Gastrocnemius medialis (tissue), 4 donors: ENCODE measurements at regions not wholly inside any gene's neighbourhood (a gene's known extent, or its start where the extent isn't known, plus 50 kb on each side); places are given as distances from the start of the nearest gene placed in this dataset.

ENCODE experiments used
- ATAC-seq, 2 donors: fragments of 150-250 bp; one replicate each; pipeline ENCODE4 v1.9.1; 2016
- DNase-seq, 2 donors: peaks; one replicate each; pipeline ENCODE4 v3.0.0-alpha.2; 2019
- H3K27ac ChIP-seq, 4 donors: fragments of 200-600 bp; sonication (generic); 1 replicate in 1 of 4; 2 replicates in 3 of 4; pipeline ENCODE4 v1.5.1; 2016 to 2018; ENCODE audit warnings: mild to moderate bottlenecking in 2 of 4, moderate library complexity in 1 of 4
- H3K27me3 ChIP-seq, 3 donors: fragments of 200-600 bp; sonication (generic) in 2 of 3; 1 replicate in 1 of 3; 2 replicates in 2 of 3; pipeline versions ENCODE4 v1.5.1 to v1.6.0; 2016 to 2019; ENCODE audit warnings: mild to moderate bottlenecking in 1 of 3, moderate library complexity in 1 of 3
- H3K36me3 ChIP-seq, 2 donors: fragments of 200-600 bp; sonication (generic) in 1 of 2; one replicate each; pipeline ENCODE4 v1.5.1; 2017 to 2018
- H3K4me1 ChIP-seq, 2 donors: fragments of 200-600 bp; sonication (generic) in 1 of 2; one replicate each; pipeline ENCODE4 v1.5.1; 2016 to 2017; ENCODE audit warnings: mild to moderate bottlenecking in 2 of 2
- H3K4me3 ChIP-seq, 4 donors: fragments of 200-600 bp; sonication (generic) in 3 of 4; 1 replicate in 1 of 4; 2 replicates in 3 of 4; pipeline ENCODE4 v1.5.1; 2016 to 2019; ENCODE audit warnings: mild to moderate bottlenecking in 2 of 4
- H3K9me3 ChIP-seq, 3 donors: fragments of 200-600 bp; sonication (generic) in 2 of 3; 1 replicate in 1 of 3; 2 replicates in 2 of 3; pipeline ENCODE4 v1.5.1; 2016 to 2019
- POLR2A ChIP-seq, 2 donors: fragments of 450-650 bp; IDR thresholded peaks; one replicate each; pipeline ENCODE4 v1.6.1; 2017; ENCODE audit warnings: antibody characterized with exemption in 2 of 2, mild to moderate bottlenecking in 2 of 2, moderate library complexity in 2 of 2
- in situ Hi-C, 4 donors: fragments of 200-750 bp; cut with MboI; loops; one replicate each; pipeline versions ENCODE4 v1.15.0 to v1.8.0; 2017; ENCODE audit warnings: low sequenced_read_pairs in 4 of 4
- intact Hi-C: fragments of 100-400 bp; cut with DNase I; formaldehyde crosslinking; loops from one replicate; pipeline ENCODE4 v1.15.1; 2023; ENCODE audit warnings: low total_unique reads
- TF ChIP-seq, protein P1 (sequence below), 5 experiments: fragments of 450-650 bp in 3 of 5; fragments of 200-600 bp in 2 of 5; sonication (generic) in 2 of 5; IDR thresholded peaks in 4 of 5; conservative IDR thresholded peaks in 1 of 5; 1 replicate in 4 of 5; 2 replicates in 1 of 5; pipeline ENCODE4 v1.5.1; 2016 to 2019; ENCODE audit warnings: antibody characterized with exemption in 5 of 5, mild to moderate bottlenecking in 3 of 5, moderate library complexity in 3 of 5

DNA sequence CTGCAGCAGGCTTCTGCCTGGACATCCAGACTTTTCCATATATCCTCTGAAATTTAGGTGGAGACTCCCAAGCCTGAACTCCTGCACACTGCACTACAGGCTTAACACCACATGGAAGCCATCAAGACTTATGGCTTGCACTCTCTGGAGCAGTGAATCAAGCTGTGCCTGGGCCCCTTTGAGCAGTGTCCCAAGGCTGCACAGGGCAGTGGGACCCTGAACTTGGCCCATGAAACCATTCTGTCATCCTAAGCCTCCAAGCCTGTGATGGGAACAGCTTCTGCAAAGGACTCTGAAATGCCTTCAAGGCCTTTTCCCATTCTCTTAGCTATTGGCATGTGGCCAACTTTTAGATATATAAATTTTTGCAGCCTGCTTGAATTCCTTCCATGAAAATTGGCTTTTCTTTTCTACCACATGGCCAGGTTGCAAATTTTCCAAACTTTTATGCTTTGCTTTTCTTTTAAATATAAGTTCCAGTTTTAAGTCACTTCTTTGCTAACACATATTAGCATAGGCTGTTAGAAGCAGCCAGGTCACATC is 257.8 kb upstream of the DCBLD2 start:
- H3K4me1 ChIP-seq, result no peaks in the 10 kb centered on the region
- DNase-seq (no peak), ATAC-seq (no peak)
- TF ChIP-seq, protein P1, sequence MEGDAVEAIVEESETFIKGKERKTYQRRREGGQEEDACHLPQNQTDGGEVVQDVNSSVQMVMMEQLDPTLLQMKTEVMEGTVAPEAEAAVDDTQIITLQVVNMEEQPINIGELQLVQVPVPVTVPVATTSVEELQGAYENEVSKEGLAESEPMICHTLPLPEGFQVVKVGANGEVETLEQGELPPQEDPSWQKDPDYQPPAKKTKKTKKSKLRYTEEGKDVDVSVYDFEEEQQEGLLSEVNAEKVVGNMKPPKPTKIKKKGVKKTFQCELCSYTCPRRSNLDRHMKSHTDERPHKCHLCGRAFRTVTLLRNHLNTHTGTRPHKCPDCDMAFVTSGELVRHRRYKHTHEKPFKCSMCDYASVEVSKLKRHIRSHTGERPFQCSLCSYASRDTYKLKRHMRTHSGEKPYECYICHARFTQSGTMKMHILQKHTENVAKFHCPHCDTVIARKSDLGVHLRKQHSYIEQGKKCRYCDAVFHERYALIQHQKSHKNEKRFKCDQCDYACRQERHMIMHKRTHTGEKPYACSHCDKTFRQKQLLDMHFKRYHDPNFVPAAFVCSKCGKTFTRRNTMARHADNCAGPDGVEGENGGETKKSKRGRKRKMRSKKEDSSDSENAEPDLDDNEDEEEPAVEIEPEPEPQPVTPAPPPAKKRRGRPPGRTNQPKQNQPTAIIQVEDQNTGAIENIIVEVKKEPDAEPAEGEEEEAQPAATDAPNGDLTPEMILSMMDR (IDR thresholded peaks at IDR 0.05 in 4 of 5, conservative IDR thresholded peaks at IDR 0.05 in 1 of 5), result no peak
- no peak for TF ChIP-seq POLR2A (IDR thresholded peaks at IDR 0.05)
- no peaks in the 10 kb centered on the region for H3K27me3 ChIP-seq
- H3K36me3 ChIP-seq, result no peaks in the 10 kb centered on the region
- no peaks in the 10 kb centered on the region for H3K9me3 ChIP-seq
- no peak overlapping the region for H3K27ac ChIP-seq
- intact Hi-C loops (no loop called here), in situ Hi-C loops (loop anchor here in 1 of 4 donors (25.0 kb wide), 1 partner anchor 347 kb away; no protein-coding TSS in a partner anchor)
- H3K4me3 ChIP-seq, result no peak overlapping the region

DNA sequence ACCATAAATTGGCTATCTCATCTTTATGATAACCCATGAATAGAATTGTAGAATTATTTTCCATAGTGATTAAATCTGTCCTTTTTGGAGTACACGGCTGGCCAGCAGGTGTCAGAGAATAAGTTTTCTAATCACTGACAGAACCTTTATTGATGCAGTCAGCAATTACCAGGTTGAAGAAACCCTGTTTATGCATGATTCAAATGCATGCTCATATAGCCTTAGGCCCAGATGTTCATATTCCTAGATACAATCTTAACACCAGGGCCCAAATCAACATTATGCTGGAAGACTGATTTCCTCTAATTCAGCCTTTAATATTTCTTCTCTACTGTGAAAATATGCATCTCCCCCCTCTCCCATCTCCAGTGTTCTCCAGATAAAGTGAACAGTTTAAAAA is 243.5 kb upstream of the DCBLD2 start:
- no peak for ATAC-seq
- Histone ChIP-seq H3K4me3 (no peak overlapping the region), H3K9me3 (no peaks in the 10 kb centered on the region), H3K4me1 (no peaks in the 10 kb centered on the region), H3K36me3 (no peaks in the 10 kb centered on the region), H3K27ac (no peak overlapping the region), H3K27me3 (no peaks in the 10 kb centered on the region)
- in situ Hi-C loops, result no loop called here
- no peak for TF ChIP-seq POLR2A (IDR thresholded peaks at IDR 0.05)
- TF ChIP-seq, protein P1 (IDR thresholded peaks at IDR 0.05 in 4 of 5, conservative IDR thresholded peaks at IDR 0.05 in 1 of 5), result no peak
- DNase-seq, result no peak
- intact Hi-C loops, result no loop called here

DNA sequence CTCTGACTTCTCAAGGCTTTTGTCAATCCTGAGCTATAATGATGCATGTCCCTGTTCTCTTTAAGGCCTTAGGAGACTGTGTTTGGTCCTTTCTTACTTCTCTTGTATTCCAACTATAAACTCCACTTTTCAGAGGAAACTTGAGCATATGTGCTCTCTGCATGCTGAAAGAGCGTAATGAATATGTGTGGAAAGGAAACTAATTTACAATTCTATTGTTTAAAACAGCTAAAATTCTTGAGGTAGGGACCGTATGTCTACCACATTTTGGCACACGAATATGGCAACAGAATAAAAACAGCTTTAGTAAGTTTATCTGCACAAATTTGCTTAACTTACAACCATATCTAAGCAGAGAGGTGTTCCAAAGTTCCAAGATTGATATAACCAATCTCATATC is 242.0 kb upstream of the DCBLD2 start:
- Histone ChIP-seq H3K36me3 (no peaks in the 10 kb centered on the region), H3K4me3 (no peak overlapping the region), H3K27me3 (no peaks in the 10 kb centered on the region), H3K9me3 (no peaks in the 10 kb centered on the region), H3K4me1 (no peaks in the 10 kb centered on the region), H3K27ac (no peak overlapping the region)
- no peak for TF ChIP-seq POLR2A (IDR thresholded peaks at IDR 0.05)
- TF ChIP-seq, protein P1 (IDR thresholded peaks at IDR 0.05 in 4 of 5, conservative IDR thresholded peaks at IDR 0.05 in 1 of 5), result no peak
- in situ Hi-C loops (no loop called here), intact Hi-C loops (no loop called here)
- DNase-seq, result no peak
- no peak for ATAC-seq

DNA sequence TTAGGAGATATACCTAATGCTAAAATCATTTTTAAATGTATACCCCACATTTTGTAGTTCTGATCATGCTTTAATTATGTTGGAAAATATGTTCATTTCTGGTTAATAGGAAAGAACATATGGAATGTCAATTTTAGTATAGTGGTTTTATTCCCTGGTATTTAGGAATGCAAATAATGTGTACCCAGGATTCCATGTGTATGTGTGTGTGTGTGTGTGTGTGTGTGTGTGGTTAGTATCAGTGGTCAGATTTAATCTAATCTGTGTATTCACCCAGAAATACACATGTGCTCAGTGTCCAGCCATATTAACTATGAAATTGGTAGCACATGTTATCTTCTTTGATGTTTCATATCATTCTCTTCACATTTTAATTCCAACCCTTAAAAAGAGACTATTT is 233.5 kb upstream of the DCBLD2 start:
- H3K36me3 ChIP-seq, result no peaks in the 10 kb centered on the region
- DNase-seq (no peak), ATAC-seq (no peak)
- H3K9me3 ChIP-seq, result no peaks in the 10 kb centered on the region
- in situ Hi-C loops, result no loop called here
- H3K27me3 ChIP-seq, result no peaks in the 10 kb centered on the region
- intact Hi-C loops, result no loop called here
- no peaks in the 10 kb centered on the region for H3K4me1 ChIP-seq
- no peak overlapping the region for H3K27ac ChIP-seq
- TF ChIP-seq, protein P1 (IDR thresholded peaks at IDR 0.05 in 4 of 5, conservative IDR thresholded peaks at IDR 0.05 in 1 of 5), result no peak
- TF ChIP-seq POLR2A (IDR thresholded peaks at IDR 0.05), result no peak
- H3K4me3 ChIP-seq, result no peak overlapping the region

DNA sequence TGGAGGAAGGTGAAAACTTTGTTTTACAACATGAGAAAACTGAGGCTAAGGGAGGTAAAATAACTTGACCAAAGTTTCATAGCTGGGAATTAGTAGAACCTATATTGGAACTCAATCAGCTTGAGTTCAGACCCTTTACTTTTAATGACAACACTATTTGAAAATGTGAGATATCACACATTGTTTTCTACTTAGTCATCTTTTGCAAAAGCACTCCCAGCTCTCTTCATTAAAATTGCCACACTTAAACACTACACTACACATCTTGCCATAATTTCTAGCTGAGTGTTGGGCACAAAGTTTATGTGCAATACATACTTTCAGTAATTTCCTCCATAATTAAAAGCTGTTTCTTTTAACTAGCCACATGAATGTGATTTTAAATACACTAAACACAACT is 230.4 kb upstream of the DCBLD2 start:
- DNase-seq (no peak), ATAC-seq (no peak)
- no peaks in the 10 kb centered on the region for H3K9me3 ChIP-seq
- no peaks in the 10 kb centered on the region for H3K27me3 ChIP-seq
- H3K4me1 ChIP-seq, result no peaks in the 10 kb centered on the region
- TF ChIP-seq, protein P1 (IDR thresholded peaks at IDR 0.05 in 4 of 5, conservative IDR thresholded peaks at IDR 0.05 in 1 of 5), result no peak
- TF ChIP-seq POLR2A (IDR thresholded peaks at IDR 0.05), result no peak
- intact Hi-C loops (no loop called here), in situ Hi-C loops (no loop called here)
- no peak overlapping the region for H3K27ac ChIP-seq
- H3K36me3 ChIP-seq, result no peaks in the 10 kb centered on the region
- no peak overlapping the region for H3K4me3 ChIP-seq
